Glomerular visceral epithelial cell (primary cell): ENCODE measurements at regions not wholly inside any gene's neighbourhood (a gene's known extent, or its start where the extent isn't known, plus 50 kb on each side); places are given as distances from the start of the nearest gene placed in this dataset.
A peak's percentile ranks its signal among the peaks of the same experiment; 100 is the strongest.
"Not testable (repeated sequence)": the region's sequence is repeated elsewhere in the genome, so short reads cannot be mapped to it uniquely, and the experiment has no call there.

Experiments used
- DNase-seq: peaks from one replicate; pipeline ENCODE4 v3.0.0-alpha.2; 2016; ENCODE audit errors: extremely low spot score

- not testable (repeated sequence) for DNase-seq
Observed at GRCh38 chr2:91571239-91571923, 2879.9 kb downstream of the RPIA start.

GRCh38 chr2:91573018-91573417, 2881.5 kb downstream of the RPIA start:
- not testable (repeated sequence) for DNase-seq

GRCh38 chr2:91573755-91574154, 2882.3 kb downstream of the RPIA start:
- DNase-seq: not testable (repeated sequence)

- not testable (repeated sequence) for DNase-seq
Observed at GRCh38 chr2:91574255-91574654, 2882.8 kb downstream of the RPIA start.

- not testable (repeated sequence) for DNase-seq
Observed at GRCh38 chr2:91575701-91576100, 2884.2 kb downstream of the RPIA start.

- not testable (repeated sequence) for DNase-seq
Observed at GRCh38 chr2:91577406-91577805, 2885.9 kb downstream of the RPIA start.

GRCh38 chr2:91578678-91579077, 2887.2 kb downstream of the RPIA start:
- DNase-seq: not testable (repeated sequence)

- not testable (repeated sequence) for DNase-seq
Observed at GRCh38 chr2:91579555-91579954, 2888.1 kb downstream of the RPIA start.

- not testable (repeated sequence) for DNase-seq
Observed at GRCh38 chr2:91580043-91580442, 2888.6 kb downstream of the RPIA start.

- DNase-seq: not testable (repeated sequence)
Observed at GRCh38 chr2:91587098-91587497, 2895.6 kb downstream of the RPIA start.

- DNase-seq: not testable (repeated sequence)
Observed at GRCh38 chr2:91587908-91588535, 2896.5 kb downstream of the RPIA start.

GRCh38 chr2:91588782-91589223, 2897.3 kb downstream of the RPIA start:
- DNase-seq: not testable (repeated sequence)

- DNase-seq: not testable (repeated sequence)
Observed at GRCh38 chr2:91589454-91590328, 2898.2 kb downstream of the RPIA start.

- not testable (repeated sequence) for DNase-seq
Observed at GRCh38 chr2:91590381-91590780, 2898.9 kb downstream of the RPIA start.

- DNase-seq: not testable (repeated sequence)
Observed at GRCh38 chr2:91591066-91591465, 2899.6 kb downstream of the RPIA start.

GRCh38 chr2:91597436-91597835, 2906.0 kb downstream of the RPIA start:
- not testable (repeated sequence) for DNase-seq

GRCh38 chr2:91598519-91598918, 2907.0 kb downstream of the RPIA start:
- peak; percentile 31 for DNase-seq

GRCh38 chr2:91599000-91599399, 2907.5 kb downstream of the RPIA start:
- DNase-seq: peak; percentile 32

GRCh38 chr2:91602860-91603259, 2911.4 kb downstream of the RPIA start:
- DNase-seq: not testable (repeated sequence)

- not testable (repeated sequence) for DNase-seq
Observed at GRCh38 chr2:91603996-91604395, 2912.5 kb downstream of the RPIA start.

- not testable (repeated sequence) for DNase-seq
Observed at GRCh38 chr2:91604629-91605028, 2913.2 kb downstream of the RPIA start.

- not testable (repeated sequence) for DNase-seq
Observed at GRCh38 chr2:91623739-91624138, 2932.3 kb downstream of the RPIA start.
